AG09319 (cell line): ENCODE measurements at regions not wholly inside any gene's neighbourhood (a gene's known extent, or its start where the extent isn't known, plus 50 kb on each side); places are given as distances from the start of the nearest gene placed in this dataset.

Experiments used
- DNase-seq: peaks from one replicate; pipeline ENCODE4 v3.0.0-alpha.2; 2010; ENCODE audit warnings: low read depth; ENCODE audit errors: extremely low read depth
- CTCF ChIP-seq: IDR thresholded peaks from 2 replicates; pipeline ENCODE4 v1.5.1; 2011; ENCODE audit warnings: low read depth, mild to moderate bottlenecking, inconsistent platforms, low read length, moderate library complexity

DNA sequence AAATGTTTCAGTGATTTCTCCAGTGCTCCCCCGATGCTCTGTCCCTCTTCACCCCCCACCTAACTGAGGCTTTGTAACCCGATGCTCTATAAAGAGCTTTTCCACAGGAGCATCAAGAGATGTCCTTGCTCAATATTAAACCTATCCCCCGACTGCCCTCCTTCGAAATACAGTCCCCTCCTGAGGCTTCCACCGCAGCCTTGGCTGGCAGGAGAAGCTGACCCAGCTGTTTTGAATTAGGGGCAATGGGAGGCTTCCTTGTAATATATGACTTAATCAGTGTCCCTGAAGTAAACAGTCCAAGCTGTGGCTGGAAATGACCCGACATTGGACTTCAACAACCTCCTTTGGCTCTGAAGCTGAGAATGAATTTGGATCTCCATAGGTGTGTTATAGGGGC is 62.4 kb downstream of the TMEM30B start:
- no peak for TF ChIP-seq CTCF
- DNase-seq, result peak; percentile 86

DNA sequence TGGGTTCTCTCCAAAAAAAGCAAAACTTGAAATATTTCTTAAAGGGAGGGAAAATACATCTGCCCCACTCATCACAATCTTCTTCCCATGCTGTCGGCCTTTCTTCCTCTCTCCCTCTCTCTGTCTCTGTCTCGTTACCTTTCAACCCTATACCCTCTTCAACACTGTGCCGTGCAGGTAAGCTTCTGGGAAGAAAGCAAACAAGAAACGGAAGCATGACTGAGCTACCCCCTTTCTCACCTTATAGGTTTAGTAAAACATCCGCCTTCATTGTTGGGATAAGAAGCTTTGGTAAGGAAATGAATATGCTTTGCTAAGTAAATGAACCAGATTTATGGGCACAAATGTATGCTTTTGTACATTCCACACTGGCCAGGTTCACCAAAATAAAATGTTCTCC is 63.0 kb downstream of the TMEM30B start:
- no peak for DNase-seq
- no peak for TF ChIP-seq CTCF

GRCh38 chr14:61217516-61217915 is 63.6 kb downstream of the TMEM30B start:
- DNase-seq, result no peak
- no peak for TF ChIP-seq CTCF

DNA sequence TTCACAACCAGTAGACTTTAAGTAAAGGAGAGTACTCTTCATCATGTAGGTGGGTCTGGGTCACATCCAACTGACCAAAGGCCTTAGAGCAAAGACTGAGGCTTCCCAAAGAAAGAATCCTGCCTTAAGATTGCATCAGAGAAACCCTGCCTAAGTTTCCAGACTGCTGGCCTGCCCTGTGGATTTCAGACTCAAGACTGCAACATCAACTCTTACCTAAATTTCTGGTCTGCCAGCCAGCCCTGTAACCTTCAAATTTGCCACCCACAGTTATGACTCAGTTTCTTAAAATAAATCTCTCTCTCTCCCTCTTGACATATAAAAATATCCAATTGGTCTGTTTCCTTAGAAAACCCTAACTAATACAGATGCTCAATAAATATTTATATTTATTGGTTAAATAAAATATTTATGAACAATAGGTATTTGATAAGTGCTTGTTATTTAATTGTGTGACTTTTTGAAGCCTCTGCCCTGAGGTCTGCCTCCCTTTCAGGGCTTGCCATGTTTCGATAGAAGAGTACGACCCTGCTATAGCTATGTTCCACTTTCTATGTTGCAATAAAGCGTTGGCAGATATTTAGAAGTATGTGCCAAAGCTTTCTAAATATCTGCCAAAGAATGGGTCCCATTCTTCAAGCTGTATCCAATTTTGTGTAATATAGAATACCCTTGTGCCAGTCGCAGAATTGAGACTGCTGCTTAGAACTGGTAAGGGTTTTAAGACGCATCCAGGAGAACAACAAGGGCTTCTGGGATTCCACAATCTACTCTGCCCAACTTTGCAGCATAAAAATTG is 65.7 kb downstream of the TMEM30B start:
- no peak for TF ChIP-seq CTCF
- DNase-seq, result no peak

- no peak for TF ChIP-seq CTCF
- DNase-seq, result no peak
These were observed 67.2 kb downstream of the TMEM30B start for GRCh38 chr14:61213920-61214319.

DNA sequence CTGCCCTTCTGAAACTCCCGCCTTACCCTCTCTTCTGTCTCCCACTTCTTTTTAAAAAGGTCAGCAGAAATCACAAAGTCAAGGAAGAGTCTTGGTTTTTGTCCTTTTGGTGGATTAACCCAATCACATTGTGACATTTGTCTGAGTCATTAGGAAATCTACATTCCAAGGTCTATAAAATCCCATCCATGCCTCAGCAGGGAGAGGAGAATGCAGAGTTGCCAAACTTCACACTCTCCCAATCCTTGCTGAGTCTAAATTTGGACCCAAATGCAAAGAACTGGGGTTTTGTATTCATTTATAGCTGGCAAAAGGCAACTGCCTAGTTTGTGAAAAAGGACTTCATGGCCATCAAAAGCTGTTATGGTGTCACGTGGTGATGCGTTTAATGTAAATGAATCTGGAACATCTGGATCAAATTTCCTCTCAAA is 67.9 kb downstream of the TMEM30B start:
- TF ChIP-seq CTCF, result no peak
- peak; percentile 54 for DNase-seq

DNA sequence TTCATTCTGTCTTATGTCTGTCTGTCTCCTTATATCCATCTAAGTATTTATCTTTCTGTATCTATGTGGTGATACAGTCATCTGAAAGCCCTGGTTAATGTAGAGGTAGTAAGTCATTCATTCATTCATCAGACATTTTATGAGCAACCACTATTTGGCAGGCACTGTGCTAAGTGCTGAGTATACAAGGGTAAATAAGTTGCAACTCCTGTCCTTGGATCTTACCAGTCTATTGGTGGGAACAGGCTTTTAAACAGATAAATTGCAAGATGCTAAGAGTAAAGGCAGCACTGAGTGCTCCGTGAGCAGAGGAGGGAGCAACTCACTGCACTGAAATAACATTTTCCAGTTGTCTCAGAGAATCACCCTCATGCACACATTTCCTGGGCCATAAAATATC is 68.6 kb downstream of the TMEM30B start:
- no peak for DNase-seq
- TF ChIP-seq CTCF, result no peak
